ENCODE measurements at regions not wholly inside any gene's neighbourhood (a gene's known extent, or its start where the extent isn't known, plus 50 kb on each side); places are given as distances from the start of the nearest gene placed in this dataset.

GRCh38 chr10:130869179-130869841, 442.2 kb downstream of the TCERG1L start:
- DNase-seq (ENCODE audit: low read depth): no peak

- no peak for DNase-seq (ENCODE audit: low read depth)
Measured at GRCh38 chr10:130871406-130871805, 440.1 kb downstream of the TCERG1L start.

GRCh38 chr10:130873636-130874035, 437.9 kb downstream of the TCERG1L start:
- DNase-seq (ENCODE audit: low read depth): no peak

- DNase-seq (ENCODE audit: low read depth): no peak
Measured at GRCh38 chr10:130875116-130875515, 436.4 kb downstream of the TCERG1L start.

GRCh38 chr10:130875897-130876472, 435.5 kb downstream of the TCERG1L start:
- DNase-seq (ENCODE audit: low read depth): no peak

- no peak for DNase-seq (ENCODE audit: low read depth)
Measured at GRCh38 chr10:130877126-130877525, 434.4 kb downstream of the TCERG1L start.

GRCh38 chr10:130878131-130878530, 433.4 kb downstream of the TCERG1L start:
- DNase-seq (ENCODE audit: low read depth): no peak

- DNase-seq (ENCODE audit: low read depth): no peak
Measured at GRCh38 chr10:130882906-130883305, 428.6 kb downstream of the TCERG1L start.

GRCh38 chr10:130884456-130884855, 427.1 kb downstream of the TCERG1L start:
- no peak for DNase-seq (ENCODE audit: low read depth)

GRCh38 chr10:130885021-130885655, 426.4 kb downstream of the TCERG1L start:
- no peak for DNase-seq (ENCODE audit: low read depth)

GRCh38 chr10:130887170-130887569, 424.4 kb downstream of the TCERG1L start:
- no peak for DNase-seq (ENCODE audit: low read depth)

- DNase-seq (ENCODE audit: low read depth): no peak
Measured at GRCh38 chr10:130888493-130888892, 423.0 kb downstream of the TCERG1L start.

GRCh38 chr10:130889240-130889639, 422.3 kb downstream of the TCERG1L start:
- no peak for DNase-seq (ENCODE audit: low read depth)

GRCh38 chr10:130889780-130890179, 421.7 kb downstream of the TCERG1L start:
- no peak for DNase-seq (ENCODE audit: low read depth)

GRCh38 chr10:130891066-130891465, 420.5 kb downstream of the TCERG1L start:
- no peak for DNase-seq (ENCODE audit: low read depth)

- DNase-seq (ENCODE audit: low read depth): no peak
Measured at GRCh38 chr10:130894471-130894870, 417.1 kb downstream of the TCERG1L start.

- DNase-seq (ENCODE audit: low read depth): no peak
Measured at GRCh38 chr10:130895161-130895560, 416.4 kb downstream of the TCERG1L start.

GRCh38 chr10:130897815-130898214, 413.7 kb downstream of the TCERG1L start:
- DNase-seq (ENCODE audit: low read depth): no peak

- no peak for DNase-seq (ENCODE audit: low read depth)
Measured at GRCh38 chr10:130898381-130898780, 413.1 kb downstream of the TCERG1L start.

- DNase-seq (ENCODE audit: low read depth): no peak
Measured at GRCh38 chr10:130899856-130900255, 411.7 kb downstream of the TCERG1L start.

GRCh38 chr10:130900441-130901160, 410.9 kb downstream of the TCERG1L start:
- DNase-seq (ENCODE audit: low read depth): no peak

- no peak for DNase-seq (ENCODE audit: low read depth)
Measured at GRCh38 chr10:130901311-130902165, 410.0 kb downstream of the TCERG1L start.
